ENCODE measurements at regions not wholly inside any gene's neighbourhood (a gene's known extent, or its start where the extent isn't known, plus 50 kb on each side); places are given as distances from the start of the nearest gene placed in this dataset.

- H3K4me1 Mint-ChIP-seq (ENCODE audit: low read depth) = no peaks in the 10 kb centered on the region
- no peaks in the 10 kb centered on the region for H3K36me3 Mint-ChIP-seq (ENCODE audit: low read depth)
- H3K4me3 Mint-ChIP-seq = no peak overlapping the region
- no peaks in the 10 kb centered on the region for H3K9me3 Mint-ChIP-seq
- no peak for DNase-seq
- peaks cover 1% of the 10 kb centered on the region for H3K27me3 Mint-ChIP-seq
- CTCF ChIA-PET = no interaction called here
- POLR2A ChIA-PET = no interaction called here
- intact Hi-C loops (cut with micrococcal nuclease) = no loop called here
- no peak for TF ChIP-seq CTCF (IDR thresholded peaks at IDR 0.05)
- no peak for ATAC-seq
- no peak overlapping the region for H3K27ac Mint-ChIP-seq
These were observed 127.9 kb upstream of the MLIP start for GRCh38 chr6:53983301-53983700.

GRCh38 chr6:53984163-53984562 is 127.1 kb upstream of the MLIP start:
- ChIA-PET CTCF (no interaction called here), POLR2A (no interaction called here)
- no peak for DNase-seq
- Mint-ChIP-seq H3K4me3 (no peak overlapping the region), H3K9me3 (no peaks in the 10 kb centered on the region), H3K27ac (no peak overlapping the region), H3K27me3 (peaks cover under 1% of the 10 kb centered on the region), H3K36me3 (ENCODE audit: low read depth) (no peaks in the 10 kb centered on the region), H3K4me1 (ENCODE audit: low read depth) (no peaks in the 10 kb centered on the region)
- TF ChIP-seq CTCF (IDR thresholded peaks at IDR 0.05) = no peak
- ATAC-seq = no peak
- intact Hi-C loops (cut with micrococcal nuclease) = no loop called here

- DNase-seq (no peak), ATAC-seq (no peak)
- no peaks in the 10 kb centered on the region for H3K36me3 Mint-ChIP-seq (ENCODE audit: low read depth)
- TF ChIP-seq CTCF (IDR thresholded peaks at IDR 0.05) = no peak
- CTCF ChIA-PET = no interaction called here
- intact Hi-C loops (cut with micrococcal nuclease) = no loop called here
- POLR2A ChIA-PET = no interaction called here
- no peaks in the 10 kb centered on the region for H3K4me1 Mint-ChIP-seq (ENCODE audit: low read depth)
- no peaks in the 10 kb centered on the region for H3K9me3 Mint-ChIP-seq
- H3K27me3 Mint-ChIP-seq = no peaks in the 10 kb centered on the region
- no peak overlapping the region for H3K4me3 Mint-ChIP-seq
- no peak overlapping the region for H3K27ac Mint-ChIP-seq
These were observed 126.7 kb upstream of the MLIP start for GRCh38 chr6:53984581-53984980.

- H3K4me1 Mint-ChIP-seq (ENCODE audit: low read depth) = no peaks in the 10 kb centered on the region
- H3K9me3 Mint-ChIP-seq = no peaks in the 10 kb centered on the region
- POLR2A ChIA-PET = no interaction called here
- H3K36me3 Mint-ChIP-seq (ENCODE audit: low read depth) = no peaks in the 10 kb centered on the region
- DNase-seq (no peak), ATAC-seq (no peak)
- H3K4me3 Mint-ChIP-seq = no peak overlapping the region
- H3K27me3 Mint-ChIP-seq = no peaks in the 10 kb centered on the region
- H3K27ac Mint-ChIP-seq = no peak overlapping the region
- CTCF ChIA-PET = interaction anchor here (0.9 to 1.4 kb wide), 3 partner anchors 10 to 259 kb away, joined by 3 to 4 read pairs (median 4); no protein-coding TSS in a partner anchor
- TF ChIP-seq CTCF (IDR thresholded peaks at IDR 0.05) = no peak
- intact Hi-C loops (cut with micrococcal nuclease) = no loop called here
These were observed 125.9 kb upstream of the MLIP start for GRCh38 chr6:53985366-53985765.

GRCh38 chr6:53986165-53986720 is 125.0 kb upstream of the MLIP start:
- DNase-seq (peak; percentile 35), ATAC-seq (no peak)
- Mint-ChIP-seq H3K4me1 (ENCODE audit: low read depth) (no peaks in the 10 kb centered on the region), H3K36me3 (ENCODE audit: low read depth) (no peaks in the 10 kb centered on the region), H3K27me3 (no peaks in the 10 kb centered on the region), H3K27ac (no peak overlapping the region), H3K9me3 (no peaks in the 10 kb centered on the region), H3K4me3 (no peak overlapping the region)
- POLR2A ChIA-PET = no interaction called here
- peak; percentile 32 for TF ChIP-seq CTCF (IDR thresholded peaks at IDR 0.05)
- intact Hi-C loops (cut with micrococcal nuclease) = no loop called here
- CTCF ChIA-PET = interaction anchor here (1.0 to 1.4 kb wide), 3 partner anchors 14 to 732 kb away, joined by 3 to 4 read pairs (median 3); no protein-coding TSS in a partner anchor

Measured in activated CD8-positive, alpha-beta T cell treated with anti-CD3 and anti-CD28 coated beads for 36 hours (primary cell).